H1 (cell line): ENCODE measurements at regions not wholly inside any gene's neighbourhood (a gene's known extent, or its start where the extent isn't known, plus 50 kb on each side); places are given as distances from the start of the nearest gene placed in this dataset.
"Not testable (repeated sequence)": the region's sequence is repeated elsewhere in the genome, so short reads cannot be mapped to it uniquely, and the experiment has no call there.

Experiments used
- CTCF ChIA-PET: fragments of 300-600 bp; sonication (Branson Sonifier 250); formaldehyde crosslinking; loops from one replicate; lab custom pipeline; 2021; ENCODE audit not compliant: partially characterized antibody; lab: Charles Lee
- POLR2A ChIA-PET: fragments of 300-600 bp; sonication (Branson Sonifier 250); formaldehyde crosslinking; loops from one replicate; lab custom pipeline; 2021; ENCODE audit warnings: inconsistent platforms; ENCODE audit not compliant: partially characterized antibody; lab: Charles Lee
- DNase-seq, 2 experiments: peaks; one replicate each; pipeline versions ENCODE4 v3.0.0 to v3.0.0-alpha.2; 2010 to 2022; ENCODE audit warnings: low spot score in 2 of 2, low read depth in 1 of 2, mixed read lengths in 1 of 2
- FAIRE-seq: peaks from 2 replicates; lab custom pipeline; 2011; peaks lifted over from hg19 to GRCh38; lab: Jason Lieb, UNC
- H2AFZ ChIP-seq: 2 replicates; pipeline ENCODE4 v1.8.1; 2012; ENCODE audit warnings: low read length, inconsistent platforms
- H2AK5ac ChIP-seq: 2 replicates; pipeline ENCODE4 v1.6.1; 2013; ENCODE audit warnings: low read depth, low read length
- H2BK120ac ChIP-seq: replicated peaks from 2 replicates; pipeline ENCODE3; 2013; ENCODE audit warnings: low read depth, low read length, inconsistent platforms
- H2BK12ac ChIP-seq: 2 replicates; pipeline ENCODE4 v1.6.1; 2013; ENCODE audit warnings: low read depth, low read length
- H2BK15ac ChIP-seq: 2 replicates; pipeline ENCODE4 v1.6.1; 2013; ENCODE audit warnings: low read length
- H2BK20ac ChIP-seq: 2 replicates; pipeline ENCODE4 v1.6.1; 2013; ENCODE audit warnings: low read length
- H2BK5ac ChIP-seq: 2 replicates; pipeline ENCODE4 v1.6.1; 2013; ENCODE audit warnings: low read depth, low read length
- H3K14ac ChIP-seq: 2 replicates; pipeline ENCODE4 v1.6.1; 2013; ENCODE audit warnings: inconsistent platforms; ENCODE audit not compliant: insufficient read length
- H3K18ac ChIP-seq: 2 replicates; pipeline ENCODE4 v1.6.1; 2013; ENCODE audit warnings: low read length; ENCODE audit errors: extremely low read depth
- H3K23ac ChIP-seq: 2 replicates; pipeline ENCODE4 v1.6.1; 2013; ENCODE audit warnings: inconsistent platforms; ENCODE audit not compliant: insufficient read length
- H3K23me2 ChIP-seq: 2 replicates; pipeline ENCODE4 v1.6.1; 2013; ENCODE audit warnings: low read depth, low read length
- H3K27ac ChIP-seq: 2 replicates; pipeline ENCODE4 v1.6.1; 2011; ENCODE audit warnings: low read depth, low read length, inconsistent platforms
- H3K27me3 ChIP-seq, 4 experiments: replicated peaks in 1 of 4; 1 replicate in 1 of 4; 2 replicates in 3 of 4; pipeline versions ENCODE4 v1.6.1 to v1.8.1; 2011 to 2013; ENCODE audit warnings: low read length in 3 of 4, mild to moderate bottlenecking in 3 of 4, inconsistent platforms in 2 of 4, mixed read lengths in 2 of 4, moderate library complexity in 1 of 4; ENCODE audit not compliant: control insufficient read depth in 3 of 4, insufficient read depth in 3 of 4; ENCODE audit errors: extremely low read depth in 1 of 4
- H3K36me3 ChIP-seq, 4 experiments: 2 replicates each; pipeline versions ENCODE4 v1.6.1 to v1.8.1; 2011 to 2013; ENCODE audit warnings: mild to moderate bottlenecking in 4 of 4, low read length in 3 of 4, moderate library complexity in 2 of 4, control low read depth in 1 of 4, inconsistent platforms in 1 of 4; ENCODE audit not compliant: insufficient read depth in 4 of 4, control insufficient read depth in 2 of 4
- H3K4ac ChIP-seq: replicated peaks from 2 replicates; pipeline ENCODE3; 2013; ENCODE audit warnings: low read length, low read depth, mixed read lengths, inconsistent platforms; ENCODE audit not compliant: insufficient read length
- H3K4me1 ChIP-seq, 4 experiments: replicated peaks in 1 of 4; 1 replicate in 1 of 4; 2 replicates in 3 of 4; pipeline versions ENCODE4 v1.6.1 to v1.8.1; 2011 to 2013; ENCODE audit warnings: low read length in 3 of 4, inconsistent platforms in 2 of 4, mixed read lengths in 1 of 4; ENCODE audit not compliant: insufficient read depth in 4 of 4, control insufficient read depth in 3 of 4
- H3K4me2 ChIP-seq, 2 experiments: 2 replicates each; pipeline versions ENCODE4 v1.6.1 to v1.8.1; 2011 to 2013; ENCODE audit warnings: low read depth in 2 of 2, low read length in 2 of 2, control low read depth in 1 of 2, inconsistent platforms in 1 of 2, mild to moderate bottlenecking in 1 of 2; ENCODE audit not compliant: insufficient read depth in 1 of 2
- H3K4me3 ChIP-seq, 4 experiments: fragments of 200-600, 300-600 bp in 1 of 4; sonication (generic), shearing (Covaris generic), sonication (Bioruptor Twin) in 1 of 4; 2 replicates each; pipeline versions ENCODE4 v1.5.1 to v1.8.1; 2011 to 2016; ENCODE audit warnings: low read length in 4 of 4, low read depth in 3 of 4, control low read depth in 2 of 4, inconsistent platforms in 2 of 4, mild to moderate bottlenecking in 2 of 4, mixed read lengths in 1 of 4, moderate library complexity in 1 of 4; ENCODE audit not compliant: insufficient read depth in 2 of 4; ENCODE audit errors: extremely low read depth in 1 of 4
- H3K56ac ChIP-seq: replicated peaks from 2 replicates; pipeline ENCODE3; 2013; ENCODE audit warnings: low read depth, mild to moderate bottlenecking, mixed read lengths, low read length, inconsistent platforms; ENCODE audit not compliant: insufficient read length
- H3K79me1 ChIP-seq: 2 replicates; pipeline ENCODE4 v1.6.1; 2013; ENCODE audit warnings: low read depth, low read length, control low read depth
- H3K79me2 ChIP-seq, 2 experiments: 2 replicates each; pipeline versions ENCODE4 v1.6.1 to v1.8.1; 2012 to 2013; ENCODE audit warnings: low read length in 2 of 2, mild to moderate bottlenecking in 2 of 2, inconsistent platforms in 1 of 2; ENCODE audit not compliant: insufficient read depth in 2 of 2, control insufficient read depth in 1 of 2
- H3K9ac ChIP-seq, 4 experiments: replicated peaks in 1 of 4; 1 replicate in 1 of 4; 2 replicates in 3 of 4; pipeline versions ENCODE4 v1.6.1 to v1.8.1; 2011 to 2013; ENCODE audit warnings: low read depth in 3 of 4, low read length in 3 of 4, control low read depth in 2 of 4, mild to moderate bottlenecking in 2 of 4, moderate library complexity in 2 of 4, inconsistent platforms in 1 of 4; ENCODE audit errors: extremely low read depth in 1 of 4
- H3K9me3 ChIP-seq, 2 experiments: 2 replicates each; pipeline versions ENCODE4 v1.6.1 to v1.8.1; 2012 to 2013; ENCODE audit warnings: mild to moderate bottlenecking in 2 of 2, moderate library complexity in 2 of 2, control low read depth in 1 of 2, inconsistent platforms in 1 of 2, low read depth in 1 of 2, low read length in 1 of 2, mixed read lengths in 1 of 2; ENCODE audit not compliant: insufficient read depth in 2 of 2
- H4K20me1 ChIP-seq, 2 experiments: replicated peaks in 1 of 2; 2 replicates each; pipeline versions ENCODE3 to v1.8.1; 2011 to 2013; ENCODE audit warnings: inconsistent platforms in 2 of 2, low read length in 2 of 2, mild to moderate bottlenecking in 1 of 2; ENCODE audit not compliant: insufficient read depth in 2 of 2, control insufficient read depth in 1 of 2
- H4K5ac ChIP-seq: 2 replicates; pipeline ENCODE4 v1.6.1; 2013; ENCODE audit warnings: low read length, low read depth, mixed read lengths, inconsistent platforms; ENCODE audit not compliant: insufficient read length
- H4K8ac ChIP-seq: 2 replicates; pipeline ENCODE4 v1.8.0; 2013; ENCODE audit warnings: mild to moderate bottlenecking, moderate library complexity, low read length, inconsistent platforms; ENCODE audit not compliant: insufficient read depth; ENCODE audit errors: extremely low read depth
- H4K91ac ChIP-seq: replicated peaks from 2 replicates; pipeline ENCODE3; 2013; ENCODE audit warnings: low read length, mixed read lengths, inconsistent platforms; ENCODE audit not compliant: insufficient read length
- WGBS, 2 experiments: shearing (Covaris generic) in 1 of 2; methylation state at CpG; one replicate each; pipeline versions ENCODE4 v1.1.6 to v1.1.7; 2013 to 2015; ENCODE audit warnings: low lambda C conversion rate in 2 of 2, mixed read lengths in 2 of 2, inconsistent platforms in 1 of 2, low coverage in 1 of 2, missing lambda C conversion rate in 1 of 2; ENCODE audit not compliant: insufficient replicate concordance in 2 of 2, insufficient coverage in 1 of 2, insufficient read length in 1 of 2; ENCODE audit errors: extremely low coverage in 1 of 2, missing lambda C conversion rate in 1 of 2; 5-methylcytosine and 5-hydroxymethylcytosine counted together

DNA sequence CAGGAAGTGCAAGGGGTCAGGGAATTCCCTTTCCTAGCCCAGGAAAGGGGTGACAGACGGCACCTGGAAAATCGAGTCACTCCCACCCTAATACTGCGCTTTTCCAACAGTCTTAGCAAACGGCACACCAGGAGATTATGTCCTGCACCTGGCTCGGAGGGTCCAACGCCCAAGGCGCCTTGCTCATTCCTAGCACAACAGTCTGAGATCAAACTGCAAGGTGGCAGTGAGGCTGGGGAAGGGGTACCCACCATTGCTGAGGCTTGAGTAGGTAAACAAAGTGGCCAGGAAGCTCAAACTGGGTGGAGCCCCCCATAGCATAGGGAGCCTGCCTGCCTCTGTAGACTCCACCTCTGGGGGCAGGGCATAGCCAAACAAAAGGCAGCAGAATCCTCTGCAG lies 618.5 kb upstream of the LRRN3 start:
- H4K20me1 ChIP-seq, CTCF ChIA-PET, H2BK20ac ChIP-seq, H3K4ac ChIP-seq, H3K27me3 ChIP-seq, H2BK15ac ChIP-seq, H2BK120ac ChIP-seq, FAIRE-seq, H3K4me3 ChIP-seq, H3K23ac ChIP-seq, H2BK12ac ChIP-seq, H3K14ac ChIP-seq, H4K91ac ChIP-seq, H2AK5ac ChIP-seq, H3K79me1 ChIP-seq, H3K4me2 ChIP-seq, DNase-seq, H3K79me2 ChIP-seq, H2BK5ac ChIP-seq, H3K23me2 ChIP-seq, H3K4me1 ChIP-seq, H3K27ac ChIP-seq, H3K9me3 ChIP-seq, POLR2A ChIA-PET, H4K8ac ChIP-seq, H4K5ac ChIP-seq, H2AFZ ChIP-seq, H3K9ac ChIP-seq, H3K56ac ChIP-seq, H3K36me3 ChIP-seq, H3K18ac ChIP-seq: not testable (repeated sequence)
- WGBS, 2 experiments, result 83% methylated on average over 6 of the region's 7 CpGs; no CpG with 5 or more reads in 1 of the 2 experiments
